Liver (tissue), 3 donors: ENCODE measurements at regions not wholly inside any gene's neighbourhood (a gene's known extent, or its start where the extent isn't known, plus 50 kb on each side); places are given as distances from the start of the nearest gene placed in this dataset.

Source experiments
- CTCF ChIP-seq: fragments of 150-350 bp; IDR thresholded peaks from 2 replicates; pipeline ENCODE4 v1.5.1; 2017; ENCODE audit warnings: improper control_type of control experiment, low read depth, low read length; ENCODE audit not compliant: missing input control
- GABPA ChIP-seq, 2 donors: IDR thresholded peaks in 1 of 2; conservative IDR thresholded peaks in 1 of 2; 2 replicates each; pipeline ENCODE4 v1.6.1; 2016; ENCODE audit warnings: antibody characterized with exemption in 2 of 2, mild to moderate bottlenecking in 1 of 2, moderate library complexity in 1 of 2
- HNF4A ChIP-seq, 2 donors: conservative IDR thresholded peaks; 2 replicates each; pipeline ENCODE4 v1.6.1; 2016; ENCODE audit warnings: antibody characterized with exemption in 2 of 2, mild to moderate bottlenecking in 2 of 2
- JUND ChIP-seq, 2 donors: IDR thresholded peaks; 2 replicates each; pipeline ENCODE4 v1.6.1; 2016; ENCODE audit warnings: antibody characterized with exemption in 2 of 2
- MAX ChIP-seq: IDR thresholded peaks from 2 replicates; pipeline ENCODE4 v1.6.1; 2016; ENCODE audit warnings: antibody characterized with exemption
- RAD21 ChIP-seq, 2 donors: IDR thresholded peaks; 2 replicates each; pipeline ENCODE4 v1.6.1; 2016; ENCODE audit warnings: antibody characterized with exemption in 2 of 2, mild to moderate bottlenecking in 2 of 2
- SP1 ChIP-seq: IDR thresholded peaks from 2 replicates; pipeline ENCODE4 v1.6.1; 2018; ENCODE audit warnings: antibody characterized with exemption, mild to moderate bottlenecking
- TAF1 ChIP-seq: conservative IDR thresholded peaks from 2 replicates; pipeline ENCODE4 v1.6.1; 2016; ENCODE audit warnings: antibody characterized with exemption, mild to moderate bottlenecking
- TF ChIP-seq, protein P1 (sequence below): IDR thresholded peaks from 2 replicates; pipeline ENCODE4 v1.6.1; 2016; ENCODE audit warnings: antibody characterized with exemption, mild to moderate bottlenecking
- TF ChIP-seq, protein P2 (sequence below): IDR thresholded peaks from 2 replicates; pipeline ENCODE4 v1.6.1; 2016; ENCODE audit warnings: antibody characterized with exemption
- donor health status: healthy.
- donor health status: healthy.

DNA sequence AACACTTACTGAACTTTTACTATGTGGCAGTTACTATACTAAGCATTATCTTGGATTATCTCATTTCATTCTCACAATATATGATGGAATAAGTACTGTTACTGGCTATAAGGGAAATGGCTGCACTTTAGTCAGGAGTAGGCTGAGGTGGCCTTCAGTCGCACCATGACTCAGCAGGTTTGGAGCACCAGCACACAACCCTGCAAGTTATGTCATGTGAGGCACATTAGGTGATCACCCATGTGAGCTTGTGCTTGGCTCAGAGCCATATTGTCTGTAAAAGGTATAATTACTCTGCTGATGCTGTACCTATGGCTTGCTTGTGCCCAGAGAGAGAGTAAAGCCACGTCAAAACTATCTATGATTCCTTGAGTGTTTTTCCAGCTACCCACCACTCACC, 54.1 kb upstream of the TIPARP start:
- no peak for TF ChIP-seq CTCF
- no peak for TF ChIP-seq SP1
- TF ChIP-seq TAF1: no peak
- TF ChIP-seq JUND (IDR thresholded peaks at IDR 0.05): no peak
- TF ChIP-seq, protein P1, sequence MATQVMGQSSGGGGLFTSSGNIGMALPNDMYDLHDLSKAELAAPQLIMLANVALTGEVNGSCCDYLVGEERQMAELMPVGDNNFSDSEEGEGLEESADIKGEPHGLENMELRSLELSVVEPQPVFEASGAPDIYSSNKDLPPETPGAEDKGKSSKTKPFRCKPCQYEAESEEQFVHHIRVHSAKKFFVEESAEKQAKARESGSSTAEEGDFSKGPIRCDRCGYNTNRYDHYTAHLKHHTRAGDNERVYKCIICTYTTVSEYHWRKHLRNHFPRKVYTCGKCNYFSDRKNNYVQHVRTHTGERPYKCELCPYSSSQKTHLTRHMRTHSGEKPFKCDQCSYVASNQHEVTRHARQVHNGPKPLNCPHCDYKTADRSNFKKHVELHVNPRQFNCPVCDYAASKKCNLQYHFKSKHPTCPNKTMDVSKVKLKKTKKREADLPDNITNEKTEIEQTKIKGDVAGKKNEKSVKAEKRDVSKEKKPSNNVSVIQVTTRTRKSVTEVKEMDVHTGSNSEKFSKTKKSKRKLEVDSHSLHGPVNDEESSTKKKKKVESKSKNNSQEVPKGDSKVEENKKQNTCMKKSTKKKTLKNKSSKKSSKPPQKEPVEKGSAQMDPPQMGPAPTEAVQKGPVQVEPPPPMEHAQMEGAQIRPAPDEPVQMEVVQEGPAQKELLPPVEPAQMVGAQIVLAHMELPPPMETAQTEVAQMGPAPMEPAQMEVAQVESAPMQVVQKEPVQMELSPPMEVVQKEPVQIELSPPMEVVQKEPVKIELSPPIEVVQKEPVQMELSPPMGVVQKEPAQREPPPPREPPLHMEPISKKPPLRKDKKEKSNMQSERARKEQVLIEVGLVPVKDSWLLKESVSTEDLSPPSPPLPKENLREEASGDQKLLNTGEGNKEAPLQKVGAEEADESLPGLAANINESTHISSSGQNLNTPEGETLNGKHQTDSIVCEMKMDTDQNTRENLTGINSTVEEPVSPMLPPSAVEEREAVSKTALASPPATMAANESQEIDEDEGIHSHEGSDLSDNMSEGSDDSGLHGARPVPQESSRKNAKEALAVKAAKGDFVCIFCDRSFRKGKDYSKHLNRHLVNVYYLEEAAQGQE: no peak
- TF ChIP-seq RAD21 (IDR thresholded peaks at IDR 0.05): no peak
- no peak for TF ChIP-seq HNF4A (conservative IDR thresholded peaks at IDR 0.05)
- no peak for TF ChIP-seq GABPA (IDR thresholded peaks at IDR 0.05 in 1 of 2, conservative IDR thresholded peaks at IDR 0.05 in 1 of 2)
- TF ChIP-seq, protein P2, sequence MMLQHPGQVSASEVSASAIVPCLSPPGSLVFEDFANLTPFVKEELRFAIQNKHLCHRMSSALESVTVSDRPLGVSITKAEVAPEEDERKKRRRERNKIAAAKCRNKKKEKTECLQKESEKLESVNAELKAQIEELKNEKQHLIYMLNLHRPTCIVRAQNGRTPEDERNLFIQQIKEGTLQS: no peak
- no peak for TF ChIP-seq MAX
